Breast epithelium (tissue), 4 donors: ENCODE measurements at regions not wholly inside any gene's neighbourhood (a gene's known extent, or its start where the extent isn't known, plus 50 kb on each side); places are given as distances from the start of the nearest gene placed in this dataset.

Experiments used
- DNase-seq, 2 donors: peaks; one replicate each; pipeline ENCODE4 v3.0.0-alpha.2; 2019; ENCODE audit warnings: low spot score in 2 of 2
- H3K27ac ChIP-seq, 2 donors: fragments of 200-600 bp; sonication (generic) in 1 of 2; one replicate each; pipeline ENCODE4 v1.5.1; 2016 to 2019; ENCODE audit warnings: mild to moderate bottlenecking in 1 of 2
- H3K27me3 ChIP-seq, 2 donors: fragments of 200-600 bp; sonication (generic) in 1 of 2; one replicate each; pipeline versions ENCODE4 v1.5.1 to v1.6.0; 2017 to 2019; ENCODE audit warnings: control low read depth in 1 of 2, mild to moderate bottlenecking in 1 of 2
- H3K36me3 ChIP-seq: fragments of 200-600 bp; one replicate; pipeline ENCODE4 v1.5.1; 2019
- H3K4me1 ChIP-seq, 2 donors: fragments of 200-600 bp; sonication (generic); one replicate each; pipeline ENCODE4 v1.5.1; 2016 to 2019; ENCODE audit warnings: control low read depth in 1 of 2
- H3K4me3 ChIP-seq, 3 donors: fragments of 200-600 bp; sonication (generic); 1 replicate in 2 of 3; 2 replicates in 1 of 3; pipeline ENCODE4 v1.5.1; 2016 to 2019; ENCODE audit warnings: mild to moderate bottlenecking in 3 of 3, moderate library complexity in 2 of 3
- H3K9me3 ChIP-seq, 2 donors: fragments of 200-600 bp; sonication (generic) in 1 of 2; one replicate each; pipeline ENCODE4 v1.5.1; 2016 to 2019; ENCODE audit warnings: control low read depth in 1 of 2
- POLR2A ChIP-seq: fragments of 450-650 bp; IDR thresholded peaks from one replicate; pipeline ENCODE4 v1.6.1; 2016; ENCODE audit warnings: antibody characterized with exemption, mild to moderate bottlenecking, moderate library complexity
- POLR2AphosphoS5 ChIP-seq, 3 donors: sonication (generic); formaldehyde crosslinking; IDR thresholded peaks; one replicate each; pipeline ENCODE4 v1.6.1; 2017; ENCODE audit warnings: antibody characterized with exemption in 3 of 3
- intact Hi-C: fragments of 100-400 bp; cut with DNase I; formaldehyde crosslinking; loops from one replicate; pipeline ENCODE4 v1.15.1; 2023; ENCODE audit warnings: low total_unique reads
- TF ChIP-seq, protein P1 (sequence below), 3 donors: fragments of 450-650 bp; IDR thresholded peaks; one replicate each; pipeline ENCODE4 v1.5.1; 2016 to 2017; ENCODE audit warnings: antibody characterized with exemption in 3 of 3, mild to moderate bottlenecking in 3 of 3, moderate library complexity in 3 of 3

DNA sequence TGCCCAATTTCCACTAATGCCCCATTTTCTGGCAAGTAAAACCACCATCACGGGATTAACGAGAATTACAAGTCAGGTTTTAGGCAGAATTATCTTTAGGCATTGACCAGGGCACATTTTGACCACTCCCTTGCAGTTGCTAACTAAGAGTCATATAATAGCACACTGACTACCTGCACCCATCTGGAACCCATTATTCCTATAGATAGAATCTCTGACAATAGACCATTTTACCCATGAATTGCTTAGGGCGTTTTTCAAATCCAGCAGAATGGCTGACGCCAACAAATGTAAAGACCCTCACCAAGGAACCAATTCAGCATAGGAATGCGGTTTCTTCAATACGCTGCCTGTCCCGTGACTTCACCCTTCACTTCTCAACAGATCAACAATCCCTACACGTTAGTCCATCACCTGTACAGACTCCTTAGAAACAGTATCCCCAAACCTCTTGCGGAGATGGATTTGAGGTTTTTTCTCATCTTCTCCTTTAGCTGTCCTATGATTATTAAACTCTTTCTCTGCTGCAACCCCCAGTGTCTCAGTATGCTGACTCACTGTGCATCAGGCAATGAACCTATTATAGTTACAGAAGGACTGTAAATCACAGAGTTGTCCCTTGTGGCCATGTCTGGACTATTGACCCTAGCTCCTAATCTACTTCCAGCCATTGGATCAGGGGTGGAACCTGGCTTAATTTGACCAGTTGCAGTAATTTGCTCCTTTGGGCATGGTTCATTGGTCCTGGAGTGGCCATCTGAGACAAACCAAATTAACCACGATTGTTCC is 177.3 kb upstream of the PLXNC1 start:
- no peak overlapping the region for H3K27ac ChIP-seq
- H3K4me1 ChIP-seq: no peaks in the 10 kb centered on the region
- no peaks in the 10 kb centered on the region for H3K9me3 ChIP-seq
- no peak for DNase-seq
- intact Hi-C loops: no loop called here
- TF ChIP-seq POLR2AphosphoS5 (IDR thresholded peaks at IDR 0.05): no peak
- H3K27me3 ChIP-seq: no peaks in the 10 kb centered on the region
- H3K36me3 ChIP-seq: no peaks in the 10 kb centered on the region
- H3K4me3 ChIP-seq: no peak overlapping the region

DNA sequence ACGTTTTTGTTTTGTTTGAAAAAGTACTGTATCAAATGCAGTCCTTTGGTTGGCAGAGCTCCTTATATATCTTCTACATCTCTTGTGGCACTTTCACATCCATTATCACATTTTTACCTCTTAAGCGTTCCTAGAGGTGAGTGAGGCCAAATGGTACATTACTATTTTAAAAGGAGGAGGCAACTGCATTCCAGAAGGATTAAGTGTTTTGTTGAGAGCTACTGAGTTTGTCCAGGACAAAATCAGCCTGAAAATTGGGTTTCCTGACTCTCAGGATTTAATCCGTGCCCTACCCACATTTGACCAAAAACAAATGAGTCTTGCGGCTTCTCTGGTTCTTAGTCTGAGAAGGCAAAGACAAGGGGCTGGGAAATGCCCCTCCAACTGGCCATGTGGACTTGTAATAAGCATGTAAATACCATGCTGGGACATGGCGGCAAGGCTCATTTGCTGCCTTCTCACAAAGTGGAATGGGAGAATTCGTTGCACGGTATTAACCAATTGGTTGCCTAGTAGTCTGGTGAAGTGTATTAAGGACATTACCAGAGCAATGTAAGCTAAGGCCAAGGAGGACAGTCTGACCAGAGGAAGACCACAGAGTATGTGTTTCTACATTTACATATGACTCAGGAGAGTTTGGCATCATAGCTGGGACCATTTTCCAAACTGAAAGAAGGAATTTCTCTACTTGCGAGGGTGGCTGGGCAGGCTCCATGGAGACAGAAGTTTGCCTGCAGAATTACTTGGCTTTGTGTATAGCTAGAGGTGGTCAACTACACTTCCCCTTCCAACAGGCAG is 175.8 kb upstream of the PLXNC1 start:
- H3K9me3 ChIP-seq: no peaks in the 10 kb centered on the region
- TF ChIP-seq POLR2AphosphoS5 (IDR thresholded peaks at IDR 0.05): no peak
- TF ChIP-seq, protein P1, sequence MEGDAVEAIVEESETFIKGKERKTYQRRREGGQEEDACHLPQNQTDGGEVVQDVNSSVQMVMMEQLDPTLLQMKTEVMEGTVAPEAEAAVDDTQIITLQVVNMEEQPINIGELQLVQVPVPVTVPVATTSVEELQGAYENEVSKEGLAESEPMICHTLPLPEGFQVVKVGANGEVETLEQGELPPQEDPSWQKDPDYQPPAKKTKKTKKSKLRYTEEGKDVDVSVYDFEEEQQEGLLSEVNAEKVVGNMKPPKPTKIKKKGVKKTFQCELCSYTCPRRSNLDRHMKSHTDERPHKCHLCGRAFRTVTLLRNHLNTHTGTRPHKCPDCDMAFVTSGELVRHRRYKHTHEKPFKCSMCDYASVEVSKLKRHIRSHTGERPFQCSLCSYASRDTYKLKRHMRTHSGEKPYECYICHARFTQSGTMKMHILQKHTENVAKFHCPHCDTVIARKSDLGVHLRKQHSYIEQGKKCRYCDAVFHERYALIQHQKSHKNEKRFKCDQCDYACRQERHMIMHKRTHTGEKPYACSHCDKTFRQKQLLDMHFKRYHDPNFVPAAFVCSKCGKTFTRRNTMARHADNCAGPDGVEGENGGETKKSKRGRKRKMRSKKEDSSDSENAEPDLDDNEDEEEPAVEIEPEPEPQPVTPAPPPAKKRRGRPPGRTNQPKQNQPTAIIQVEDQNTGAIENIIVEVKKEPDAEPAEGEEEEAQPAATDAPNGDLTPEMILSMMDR (IDR thresholded peaks at IDR 0.05): no peak
- no peak for TF ChIP-seq POLR2A
- DNase-seq: no peak
- no peak overlapping the region for H3K27ac ChIP-seq
- H3K27me3 ChIP-seq: no peaks in the 10 kb centered on the region
- H3K36me3 ChIP-seq: no peaks in the 10 kb centered on the region
- no peaks in the 10 kb centered on the region for H3K4me1 ChIP-seq
- no peak overlapping the region for H3K4me3 ChIP-seq
- intact Hi-C loops: no loop called here

DNA sequence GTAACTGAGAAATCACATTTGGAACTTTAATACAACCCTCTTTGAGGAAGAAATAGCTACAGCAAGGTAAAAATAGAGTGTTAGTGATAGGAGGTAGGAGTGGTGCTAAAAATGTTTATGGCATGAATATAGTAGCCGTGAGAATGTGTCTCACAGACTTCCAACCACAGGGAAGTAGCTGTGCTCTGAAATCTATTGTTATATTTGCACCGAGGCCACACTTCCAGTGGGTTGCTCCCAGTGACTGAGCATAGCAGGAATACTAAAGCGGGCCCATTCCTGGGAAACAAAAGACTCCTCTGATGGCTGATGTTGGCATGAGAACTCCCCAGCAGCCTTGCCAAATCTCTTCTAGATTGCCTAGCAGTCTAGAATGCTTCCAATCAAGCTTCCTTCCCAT is 174.1 kb upstream of the PLXNC1 start:
- no peaks in the 10 kb centered on the region for H3K36me3 ChIP-seq
- H3K4me3 ChIP-seq: no peak overlapping the region
- H3K4me1 ChIP-seq: no peaks in the 10 kb centered on the region
- TF ChIP-seq, protein P1 (IDR thresholded peaks at IDR 0.05): no peak
- TF ChIP-seq POLR2A (no peak), POLR2AphosphoS5 (IDR thresholded peaks at IDR 0.05) (no peak)
- DNase-seq: no peak
- H3K27me3 ChIP-seq: no peaks in the 10 kb centered on the region
- H3K27ac ChIP-seq: no peak overlapping the region
- no peaks in the 10 kb centered on the region for H3K9me3 ChIP-seq
- intact Hi-C loops: no loop called here

DNA sequence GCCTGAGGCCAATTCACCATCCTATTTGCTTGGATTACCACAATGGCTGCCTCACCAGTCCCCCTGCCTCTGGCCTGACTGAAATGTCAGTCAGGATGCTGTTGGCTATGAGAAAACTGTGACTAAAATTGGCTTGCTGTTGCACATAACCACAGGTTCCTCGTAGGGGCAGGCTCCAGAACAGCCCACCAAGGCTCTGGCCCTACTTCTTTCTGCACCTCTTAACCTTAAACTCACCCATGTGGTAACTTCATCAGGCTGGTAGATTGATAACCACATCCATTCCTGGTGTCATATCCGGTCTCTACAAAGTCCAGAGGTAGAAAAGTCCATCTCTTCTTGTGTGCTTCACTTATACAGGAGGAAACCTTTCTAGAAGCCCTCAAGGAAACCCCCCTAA is 172.4 kb upstream of the PLXNC1 start:
- no peak overlapping the region for H3K4me3 ChIP-seq
- H3K36me3 ChIP-seq: no peaks in the 10 kb centered on the region
- no peak for DNase-seq
- intact Hi-C loops: no loop called here
- no peaks in the 10 kb centered on the region for H3K27me3 ChIP-seq
- H3K9me3 ChIP-seq: no peaks in the 10 kb centered on the region
- TF ChIP-seq POLR2A: no peak
- TF ChIP-seq, protein P1 (IDR thresholded peaks at IDR 0.05): no peak
- no peak for TF ChIP-seq POLR2AphosphoS5 (IDR thresholded peaks at IDR 0.05)
- no peaks in the 10 kb centered on the region for H3K4me1 ChIP-seq
- H3K27ac ChIP-seq: no peak overlapping the region

DNA sequence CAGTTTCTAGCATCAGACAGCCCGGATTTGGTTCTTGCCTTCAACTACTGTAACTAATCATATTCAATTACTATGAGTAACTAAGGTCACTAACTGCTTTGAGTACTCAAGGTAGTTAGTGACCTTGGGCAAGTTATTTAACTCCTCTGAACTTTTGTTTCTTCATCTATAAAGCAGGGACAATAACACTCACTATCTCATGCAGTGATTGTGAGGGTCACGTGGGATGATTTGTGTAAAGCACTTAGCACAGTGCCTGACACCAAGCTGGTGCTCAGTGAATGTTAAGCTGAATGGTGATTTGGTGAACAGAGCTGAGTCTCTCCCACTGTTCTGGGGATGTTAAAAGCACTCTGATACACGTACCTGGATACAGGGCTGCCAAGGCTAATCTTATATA is 171.3 kb upstream of the PLXNC1 start:
- Histone ChIP-seq H3K27me3 (no peaks in the 10 kb centered on the region), H3K4me3 (no peak overlapping the region), H3K4me1 (no peaks in the 10 kb centered on the region), H3K9me3 (no peaks in the 10 kb centered on the region), H3K36me3 (no peaks in the 10 kb centered on the region), H3K27ac (no peak overlapping the region)
- no peak for TF ChIP-seq POLR2A
- TF ChIP-seq POLR2AphosphoS5 (IDR thresholded peaks at IDR 0.05): no peak
- intact Hi-C loops: no loop called here
- DNase-seq: no peak

DNA sequence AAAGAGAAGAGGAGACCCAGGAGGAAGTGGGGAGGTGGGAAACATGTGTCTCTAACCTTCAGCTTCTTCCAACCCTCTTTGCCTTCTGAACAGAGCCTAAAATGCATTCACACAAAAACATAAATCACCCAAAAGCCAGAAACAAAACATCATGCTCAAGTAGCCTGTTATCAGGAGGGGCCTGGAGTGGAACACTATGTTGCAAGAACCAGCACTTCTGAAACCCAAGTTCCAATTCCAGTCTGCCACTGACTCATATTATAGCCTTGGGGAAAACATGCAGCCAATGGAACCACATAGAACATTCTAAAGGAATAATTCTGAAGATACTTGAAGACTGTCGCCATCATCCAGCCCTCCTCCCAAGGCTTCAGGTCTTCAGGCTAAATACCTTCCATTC is 169.8 kb upstream of the PLXNC1 start:
- H3K4me3 ChIP-seq: no peak overlapping the region
- TF ChIP-seq POLR2A (no peak), POLR2AphosphoS5 (IDR thresholded peaks at IDR 0.05) (no peak)
- TF ChIP-seq, protein P1 (IDR thresholded peaks at IDR 0.05): no peak
- no peaks in the 10 kb centered on the region for H3K27me3 ChIP-seq
- no peaks in the 10 kb centered on the region for H3K36me3 ChIP-seq
- no peaks in the 10 kb centered on the region for H3K4me1 ChIP-seq
- H3K9me3 ChIP-seq: no peaks in the 10 kb centered on the region
- no peak overlapping the region for H3K27ac ChIP-seq
- no peak for DNase-seq
- intact Hi-C loops: no loop called here
